ENCODE measurements at regions not wholly inside any gene's neighbourhood (a gene's known extent, or its start where the extent isn't known, plus 50 kb on each side); places are given as distances from the start of the nearest gene placed in this dataset.

GRCh38 chr5:99320436-99320835, 391.6 kb upstream of the CHD1 start:
- H3K4me3 ChIP-seq (ENCODE audit: low read depth, low read length): no peak overlapping the region
- intact Hi-C loops (cut with micrococcal nuclease; ENCODE audit: unreplicated experiment): loop anchor here (1.0 kb wide), 1 partner anchor 216 kb away; no protein-coding TSS in a partner anchor
- H3K36me3 Mint-ChIP-seq (ENCODE audit: insufficient read depth, unreplicated experiment): no peaks in the 10 kb centered on the region
- H3K9me3 Mint-ChIP-seq (ENCODE audit: unreplicated experiment): no peaks in the 10 kb centered on the region
- H3K27me3 Mint-ChIP-seq (ENCODE audit: insufficient read depth, unreplicated experiment): no peaks in the 10 kb centered on the region
- DNase-seq: no peak
- no peaks in the 10 kb centered on the region for H3K36me3 ChIP-seq (ENCODE audit: control insufficient read depth, insufficient read depth, low read length)
- H3K27me3 ChIP-seq (replicated peaks; ENCODE audit: control insufficient read depth, insufficient read depth, low read length): no peaks in the 10 kb centered on the region
- no TSS peak for BruUV-seq (replicated peaks)
- H3K4me1 ChIP-seq: no peaks in the 10 kb centered on the region
- no peaks in the 10 kb centered on the region for H3K9me3 ChIP-seq
- ChIA-PET CTCF (no interaction called here), POLR2A (no interaction called here)
- no peaks in the 10 kb centered on the region for H3K4me1 Mint-ChIP-seq (ENCODE audit: low read depth, unreplicated experiment)
- H3K4me3 Mint-ChIP-seq (ENCODE audit: unreplicated experiment): no peak overlapping the region
- no peak for TF ChIP-seq CTCF (IDR thresholded peaks at IDR 0.05; ENCODE audit: insufficient read depth in 1 of 2, low read depth in 1 of 2, low read length in 1 of 2, severe bottlenecking in 1 of 2, unreplicated experiment in 1 of 2)
- H3K27ac Mint-ChIP-seq (ENCODE audit: unreplicated experiment): no peak overlapping the region

GRCh38 chr5:99317136-99317535, 388.3 kb upstream of the CHD1 start:
- no peak for TF ChIP-seq CTCF (IDR thresholded peaks at IDR 0.05; ENCODE audit: insufficient read depth in 1 of 2, low read depth in 1 of 2, low read length in 1 of 2, severe bottlenecking in 1 of 2, unreplicated experiment in 1 of 2)
- Mint-ChIP-seq H3K4me3 (ENCODE audit: unreplicated experiment) (no peak overlapping the region), H3K36me3 (ENCODE audit: insufficient read depth, unreplicated experiment) (no peaks in the 10 kb centered on the region), H3K27ac (ENCODE audit: unreplicated experiment) (no peak overlapping the region), H3K4me1 (ENCODE audit: low read depth, unreplicated experiment) (no peaks in the 10 kb centered on the region), H3K27me3 (ENCODE audit: insufficient read depth, unreplicated experiment) (peaks cover 3% of the 10 kb centered on the region), H3K9me3 (ENCODE audit: unreplicated experiment) (no peaks in the 10 kb centered on the region)
- no peak for DNase-seq
- no peak overlapping the region for H3K4me3 ChIP-seq (ENCODE audit: low read depth, low read length)
- H3K4me1 ChIP-seq: no peaks in the 10 kb centered on the region
- no peaks in the 10 kb centered on the region for H3K9me3 ChIP-seq
- POLR2A ChIA-PET: no interaction called here
- CTCF ChIA-PET: no interaction called here
- no peaks in the 10 kb centered on the region for H3K27me3 ChIP-seq (replicated peaks; ENCODE audit: control insufficient read depth, insufficient read depth, low read length)
- intact Hi-C loops (cut with micrococcal nuclease; ENCODE audit: unreplicated experiment): no loop called here
- no peaks in the 10 kb centered on the region for H3K36me3 ChIP-seq (ENCODE audit: control insufficient read depth, insufficient read depth, low read length)
- BruUV-seq (replicated peaks): no TSS peak

GRCh38 chr5:99316484-99316883, 387.7 kb upstream of the CHD1 start:
- H3K36me3 ChIP-seq (ENCODE audit: control insufficient read depth, insufficient read depth, low read length): no peaks in the 10 kb centered on the region
- intact Hi-C loops (cut with micrococcal nuclease; ENCODE audit: unreplicated experiment): no loop called here
- Mint-ChIP-seq H3K27me3 (ENCODE audit: insufficient read depth, unreplicated experiment) (peaks cover 3% of the 10 kb centered on the region), H3K9me3 (ENCODE audit: unreplicated experiment) (no peaks in the 10 kb centered on the region), H3K4me1 (ENCODE audit: low read depth, unreplicated experiment) (no peaks in the 10 kb centered on the region), H3K27ac (ENCODE audit: unreplicated experiment) (no peak overlapping the region), H3K36me3 (ENCODE audit: insufficient read depth, unreplicated experiment) (no peaks in the 10 kb centered on the region), H3K4me3 (ENCODE audit: unreplicated experiment) (no peak overlapping the region)
- CTCF ChIA-PET: no interaction called here
- TF ChIP-seq CTCF (IDR thresholded peaks at IDR 0.05; ENCODE audit: insufficient read depth in 1 of 2, low read depth in 1 of 2, low read length in 1 of 2, severe bottlenecking in 1 of 2, unreplicated experiment in 1 of 2): no peak
- no peaks in the 10 kb centered on the region for H3K4me1 ChIP-seq
- H3K4me3 ChIP-seq (ENCODE audit: low read depth, low read length): no peak overlapping the region
- no peaks in the 10 kb centered on the region for H3K27me3 ChIP-seq (replicated peaks; ENCODE audit: control insufficient read depth, insufficient read depth, low read length)
- BruUV-seq (replicated peaks): no TSS peak
- POLR2A ChIA-PET: no interaction called here
- DNase-seq: no peak
- no peaks in the 10 kb centered on the region for H3K9me3 ChIP-seq
